Epithelial cell of proximal tubule (primary cell): ENCODE measurements at regions not wholly inside any gene's neighbourhood (a gene's known extent, or its start where the extent isn't known, plus 50 kb on each side); places are given as distances from the start of the nearest gene placed in this dataset.

Experiments
- DNase-seq: peaks from one replicate; pipeline ENCODE4 v3.0.0-alpha.2; 2011; ENCODE audit warnings: low read depth
- H3K4me3 ChIP-seq: 2 replicates; pipeline ENCODE4 v1.5.1; 2011; ENCODE audit warnings: low read depth, mild to moderate bottlenecking, low read length
- TF ChIP-seq, protein P1 (sequence below): conservative IDR thresholded peaks from 2 replicates; pipeline ENCODE4 v1.5.1; 2012; ENCODE audit warnings: low read depth, mild to moderate bottlenecking, low read length

DNA sequence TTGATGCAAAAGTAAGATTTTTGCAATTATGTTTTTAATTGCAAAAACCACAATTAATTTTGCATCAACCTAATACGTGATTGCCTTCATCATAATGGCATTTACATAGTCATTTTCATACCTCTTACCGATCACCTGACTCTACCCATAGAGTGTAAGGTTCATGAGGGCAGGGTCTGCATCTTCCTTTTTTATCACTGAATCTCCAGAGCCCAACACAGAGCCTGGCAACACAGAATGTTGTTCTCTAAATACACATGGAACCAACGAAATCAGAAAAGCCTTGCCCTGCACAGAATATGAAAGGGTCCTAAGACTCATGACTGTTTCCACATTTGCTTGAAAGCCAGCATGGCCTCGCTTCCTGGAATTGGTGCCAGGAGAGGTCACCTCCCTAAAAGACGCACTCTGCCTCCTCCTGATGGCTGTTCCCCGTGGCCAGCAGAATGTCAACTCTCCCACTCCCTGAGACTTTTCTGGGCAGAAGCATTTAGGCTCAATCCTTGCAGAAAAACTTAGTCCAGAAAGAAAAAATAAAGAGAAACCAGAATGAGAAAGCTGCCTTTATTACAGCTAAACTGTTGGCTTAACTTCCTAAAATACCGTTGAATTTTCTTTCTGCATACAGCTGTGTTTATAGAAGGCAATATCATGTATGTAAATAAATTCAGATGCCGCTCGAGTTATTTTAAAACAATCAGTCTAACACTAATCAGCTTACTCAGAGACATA is 327.8 kb upstream of the MAF start:
- TF ChIP-seq, protein P1, sequence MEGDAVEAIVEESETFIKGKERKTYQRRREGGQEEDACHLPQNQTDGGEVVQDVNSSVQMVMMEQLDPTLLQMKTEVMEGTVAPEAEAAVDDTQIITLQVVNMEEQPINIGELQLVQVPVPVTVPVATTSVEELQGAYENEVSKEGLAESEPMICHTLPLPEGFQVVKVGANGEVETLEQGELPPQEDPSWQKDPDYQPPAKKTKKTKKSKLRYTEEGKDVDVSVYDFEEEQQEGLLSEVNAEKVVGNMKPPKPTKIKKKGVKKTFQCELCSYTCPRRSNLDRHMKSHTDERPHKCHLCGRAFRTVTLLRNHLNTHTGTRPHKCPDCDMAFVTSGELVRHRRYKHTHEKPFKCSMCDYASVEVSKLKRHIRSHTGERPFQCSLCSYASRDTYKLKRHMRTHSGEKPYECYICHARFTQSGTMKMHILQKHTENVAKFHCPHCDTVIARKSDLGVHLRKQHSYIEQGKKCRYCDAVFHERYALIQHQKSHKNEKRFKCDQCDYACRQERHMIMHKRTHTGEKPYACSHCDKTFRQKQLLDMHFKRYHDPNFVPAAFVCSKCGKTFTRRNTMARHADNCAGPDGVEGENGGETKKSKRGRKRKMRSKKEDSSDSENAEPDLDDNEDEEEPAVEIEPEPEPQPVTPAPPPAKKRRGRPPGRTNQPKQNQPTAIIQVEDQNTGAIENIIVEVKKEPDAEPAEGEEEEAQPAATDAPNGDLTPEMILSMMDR: no peak
- no peak for DNase-seq
- H3K4me3 ChIP-seq: no peak overlapping the region

DNA sequence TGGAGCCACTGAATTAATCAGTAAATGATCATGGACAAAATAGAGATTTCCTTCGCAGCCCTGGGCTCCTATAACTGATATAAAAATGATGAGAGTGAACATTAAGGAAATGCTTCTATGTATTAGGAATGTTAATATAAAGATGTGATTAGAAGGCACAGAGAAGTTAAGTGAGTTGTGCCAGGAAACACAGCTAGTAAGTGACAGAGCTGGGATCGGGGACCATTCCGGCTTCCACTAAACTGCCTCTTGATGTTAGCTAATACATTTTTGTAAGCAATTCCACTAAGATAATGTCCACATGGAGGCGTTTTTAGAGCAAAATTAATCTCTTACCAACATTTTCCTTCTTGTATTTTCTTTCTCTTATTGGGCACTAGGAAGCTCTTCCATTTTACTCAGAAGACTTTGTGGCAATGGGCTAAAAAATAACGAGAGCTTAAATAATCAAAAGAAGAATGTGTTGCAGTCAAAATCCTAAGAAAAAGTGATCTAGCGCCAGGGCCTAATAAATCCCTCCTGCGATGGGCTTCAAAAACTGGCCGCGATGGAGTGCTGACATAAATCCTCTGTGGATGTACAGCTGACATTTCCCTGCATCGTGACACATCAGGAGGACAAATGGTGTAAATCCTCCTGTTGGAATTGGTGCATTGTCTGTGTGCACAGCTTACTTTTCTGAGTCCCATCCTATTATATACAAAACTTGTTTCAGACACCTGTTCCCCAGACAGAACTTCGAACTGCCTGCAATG is 326.1 kb upstream of the MAF start:
- TF ChIP-seq, protein P1: no peak

DNA sequence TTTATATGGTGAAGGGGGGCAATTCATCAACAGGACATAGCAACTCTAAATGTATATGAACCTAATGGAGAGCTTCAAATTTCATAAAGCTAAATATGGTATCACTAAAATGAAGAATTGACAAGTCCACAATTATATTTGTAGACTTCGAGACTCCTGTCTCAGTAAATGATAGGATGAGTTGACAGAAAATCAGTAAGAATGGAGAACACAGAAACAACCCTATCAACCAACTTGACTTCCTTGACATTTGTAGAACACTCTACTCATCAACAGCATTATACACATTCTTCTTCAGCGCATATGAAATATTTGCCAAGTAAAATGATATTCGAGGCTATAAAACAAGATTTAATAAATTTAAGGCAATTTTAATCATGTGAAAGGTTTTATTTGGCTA is 322.9 kb upstream of the MAF start:
- no peak for DNase-seq
- TF ChIP-seq, protein P1: no peak

More for the DNA sequence above, 326.1 kb upstream of the MAF start:
- H3K4me3 ChIP-seq: no peak overlapping the region
- no peak for DNase-seq

DNA sequence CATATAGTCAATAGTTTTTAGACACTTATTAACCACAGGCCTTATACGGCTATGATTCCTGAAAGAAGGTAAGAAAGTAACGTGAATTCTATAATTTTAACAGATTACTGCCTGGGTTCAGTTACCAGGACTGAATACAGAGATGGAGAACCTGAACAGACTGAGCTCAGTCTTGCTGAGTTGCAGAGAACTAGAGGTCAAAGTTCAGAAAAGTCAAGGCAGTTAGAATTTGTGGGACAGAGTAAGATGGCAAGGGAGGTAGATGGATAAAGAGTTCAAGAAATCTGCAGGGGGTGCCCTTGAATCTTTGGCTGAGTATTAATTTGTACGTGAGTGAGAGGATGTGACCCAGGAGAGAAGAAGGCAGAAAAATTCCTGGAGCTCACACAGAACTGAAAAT is 320.1 kb upstream of the MAF start:
- TF ChIP-seq, protein P1: no peak
- DNase-seq: no peak
- no peak overlapping the region for H3K4me3 ChIP-seq

More for the DNA sequence above, 322.9 kb upstream of the MAF start:
- no peak overlapping the region for H3K4me3 ChIP-seq

DNA sequence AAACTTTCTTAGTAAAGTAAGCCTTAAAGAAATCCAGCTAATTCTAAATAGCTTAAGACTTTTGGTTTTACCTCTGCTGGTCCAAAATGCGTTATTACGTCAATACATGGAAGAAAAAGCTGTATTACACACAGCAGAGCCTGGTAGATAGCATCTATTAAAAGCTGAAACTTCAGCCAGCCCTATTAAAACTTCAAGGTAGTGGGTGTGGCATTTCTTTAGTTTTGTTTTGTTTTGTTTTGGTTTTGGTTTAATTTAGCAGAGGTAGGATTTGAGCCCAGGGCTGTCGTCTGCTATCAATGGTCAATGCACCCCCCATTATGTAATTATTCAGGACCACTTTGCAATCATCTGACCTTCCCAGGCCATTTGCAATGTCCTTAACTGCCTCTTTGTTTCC is 318.4 kb upstream of the MAF start:
- TF ChIP-seq, protein P1: no peak
- no peak overlapping the region for H3K4me3 ChIP-seq
- DNase-seq: no peak

DNA sequence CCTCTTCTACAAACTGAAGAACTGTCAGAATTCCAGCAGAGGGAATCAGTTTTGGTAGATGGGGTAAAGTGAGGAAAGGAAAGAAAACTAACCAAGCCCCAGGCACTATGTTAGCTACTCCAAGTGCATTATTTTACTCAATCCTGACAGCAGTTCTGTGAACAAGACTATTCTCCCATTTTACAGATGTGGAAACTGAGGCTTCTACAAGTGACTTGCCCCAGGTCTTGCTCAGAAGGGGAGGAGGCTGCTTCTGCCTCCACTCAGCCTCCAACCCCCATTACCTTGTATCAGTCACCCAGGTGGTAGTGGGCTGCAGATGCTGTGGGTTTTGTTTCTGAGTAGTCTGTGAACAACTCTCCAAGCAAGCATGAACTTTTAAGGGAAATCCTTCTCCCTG is 315.2 kb upstream of the MAF start:
- no peak overlapping the region for H3K4me3 ChIP-seq
- DNase-seq: no peak
- TF ChIP-seq, protein P1: no peak
